ENCODE measurements at regions not wholly inside any gene's neighbourhood (a gene's known extent, or its start where the extent isn't known, plus 50 kb on each side); places are given as distances from the start of the nearest gene placed in this dataset.
"Not testable (repeated sequence)": the region's sequence is repeated elsewhere in the genome, so short reads cannot be mapped to it uniquely, and the experiment has no call there.

- DNase-seq (ENCODE audit: low spot score), result no peak
Observed at GRCh38 chr1:157409927-157410326, 142.4 kb downstream of the FCRL5 start.

GRCh38 chr1:157407917-157408525, 144.3 kb downstream of the FCRL5 start:
- no peak for DNase-seq (ENCODE audit: low spot score)

GRCh38 chr1:157407367-157407766, 144.9 kb downstream of the FCRL5 start:
- no peak for DNase-seq (ENCODE audit: low spot score)

GRCh38 chr1:157405662-157406061, 146.7 kb downstream of the FCRL5 start:
- DNase-seq (ENCODE audit: low spot score), result no peak

GRCh38 chr1:157404614-157405013, 147.7 kb downstream of the FCRL5 start:
- DNase-seq (ENCODE audit: low spot score), result no peak

GRCh38 chr1:157404063-157404501, 148.2 kb downstream of the FCRL5 start:
- no peak for DNase-seq (ENCODE audit: low spot score)

- DNase-seq (ENCODE audit: low spot score), result no peak
Observed at GRCh38 chr1:157403608-157404007, 148.7 kb downstream of the FCRL5 start.

- DNase-seq (ENCODE audit: low spot score), result no peak
Observed at GRCh38 chr1:157403203-157403602, 149.1 kb downstream of the FCRL5 start.

- DNase-seq (ENCODE audit: low spot score), result no peak
Observed at GRCh38 chr1:157400766-157401165, 151.5 kb downstream of the FCRL5 start.

- DNase-seq (ENCODE audit: low spot score), result no peak
Observed at GRCh38 chr1:157399984-157400382, 152.3 kb downstream of the FCRL5 start.

GRCh38 chr1:157399343-157399983, 152.9 kb downstream of the FCRL5 start:
- DNase-seq (ENCODE audit: low spot score), result no peak

- no peak for DNase-seq (ENCODE audit: low spot score)
Observed at GRCh38 chr1:157390651-157391050, 161.7 kb downstream of the FCRL5 start.

GRCh38 chr1:157388057-157388456, 164.3 kb downstream of the FCRL5 start:
- no peak for DNase-seq (ENCODE audit: low spot score)

- no peak for DNase-seq (ENCODE audit: low spot score)
Observed at GRCh38 chr1:157384258-157384657, 168.1 kb downstream of the FCRL5 start.

- DNase-seq (ENCODE audit: low spot score), result no peak
Observed at GRCh38 chr1:157382351-157382750, 170.0 kb downstream of the FCRL5 start.

GRCh38 chr1:157380523-157380922, 171.8 kb downstream of the FCRL5 start:
- DNase-seq (ENCODE audit: low spot score), result no peak

GRCh38 chr1:157377280-157377713, 175.0 kb downstream of the FCRL5 start:
- DNase-seq (ENCODE audit: low spot score), result not testable (repeated sequence)

GRCh38 chr1:157376681-157377080, 175.6 kb downstream of the FCRL5 start:
- no peak for DNase-seq (ENCODE audit: low spot score)

GRCh38 chr1:157372311-157372710, 180.0 kb downstream of the FCRL5 start:
- not testable (repeated sequence) for DNase-seq (ENCODE audit: low spot score)

GRCh38 chr1:157371826-157372225, 180.5 kb downstream of the FCRL5 start:
- no peak for DNase-seq (ENCODE audit: low spot score)

- no peak for DNase-seq (ENCODE audit: low spot score)
Observed at GRCh38 chr1:157371221-157371620, 181.1 kb downstream of the FCRL5 start.

- no peak for DNase-seq (ENCODE audit: low spot score)
Observed at GRCh38 chr1:157370698-157371097, 181.6 kb downstream of the FCRL5 start.

GRCh38 chr1:157369808-157370521, 182.3 kb downstream of the FCRL5 start:
- DNase-seq (ENCODE audit: low spot score), result peak; percentile 59
